Medulla oblongata (tissue), 1 donor: ENCODE measurements at regions not wholly inside any gene's neighbourhood (a gene's known extent, or its start where the extent isn't known, plus 50 kb on each side); places are given as distances from the start of the nearest gene placed in this dataset.
A peak's percentile ranks its signal among the peaks of the same experiment; 100 is the strongest.

Source experiments
- DNase-seq: peaks from one replicate; pipeline ENCODE4 v3.0.0-alpha.2; 2015; ENCODE audit errors: extremely low spot score

GRCh38 chr6:105966481-105966880 is 119.7 kb upstream of the PRDM1 start:
- DNase-seq, result no peak

GRCh38 chr6:105964979-105965760 is 121.0 kb upstream of the PRDM1 start:
- DNase-seq, result no peak

- no peak for DNase-seq
These were observed 132.0 kb upstream of the PRDM1 start for GRCh38 chr6:105954148-105954547.

- DNase-seq, result no peak
These were observed 133.1 kb upstream of the PRDM1 start for GRCh38 chr6:105952772-105953690.

GRCh38 chr6:105952326-105952725 is 133.8 kb upstream of the PRDM1 start:
- no peak for DNase-seq

GRCh38 chr6:105951322-105951721 is 134.8 kb upstream of the PRDM1 start:
- no peak for DNase-seq

- DNase-seq, result no peak
These were observed 136.3 kb upstream of the PRDM1 start for GRCh38 chr6:105949869-105950268.

GRCh38 chr6:105943514-105943913 is 142.6 kb upstream of the PRDM1 start:
- DNase-seq, result no peak

- DNase-seq, result no peak
These were observed 144.3 kb upstream of the PRDM1 start for GRCh38 chr6:105941621-105942412.

- no peak for DNase-seq
These were observed 145.1 kb upstream of the PRDM1 start for GRCh38 chr6:105940990-105941389.

GRCh38 chr6:105936972-105937371 is 149.2 kb upstream of the PRDM1 start:
- DNase-seq, result no peak

GRCh38 chr6:105935416-105935815 is 150.7 kb upstream of the PRDM1 start:
- DNase-seq, result no peak

- DNase-seq, result no peak
These were observed 151.4 kb upstream of the PRDM1 start for GRCh38 chr6:105934708-105935107.

- no peak for DNase-seq
These were observed 153.7 kb upstream of the PRDM1 start for GRCh38 chr6:105932440-105932839.

- no peak for DNase-seq
These were observed 156.5 kb upstream of the PRDM1 start for GRCh38 chr6:105929626-105930025.

GRCh38 chr6:105926318-105926717 is 159.8 kb upstream of the PRDM1 start:
- no peak for DNase-seq

- DNase-seq, result no peak
These were observed 160.4 kb upstream of the PRDM1 start for GRCh38 chr6:105925706-105926105.

GRCh38 chr6:105921781-105922180 is 164.4 kb upstream of the PRDM1 start:
- DNase-seq, result no peak

- no peak for DNase-seq
These were observed 166.1 kb upstream of the PRDM1 start for GRCh38 chr6:105920071-105920470.

GRCh38 chr6:105917038-105917695 is 169.0 kb upstream of the PRDM1 start:
- DNase-seq, result peak; percentile 27

GRCh38 chr6:105911106-105911629 is 175.0 kb upstream of the PRDM1 start:
- DNase-seq, result no peak
